ENCODE measurements at regions not wholly inside any gene's neighbourhood (a gene's known extent, or its start where the extent isn't known, plus 50 kb on each side); places are given as distances from the start of the nearest gene placed in this dataset.

GRCh38 chr6:95071464-95071863 is 505.9 kb upstream of the MANEA start:
- DNase-seq (ENCODE audit: low spot score in 2 of 2): no peak
- no peak for FAIRE-seq

- DNase-seq (ENCODE audit: low spot score in 2 of 2): no peak
- no peak for FAIRE-seq
Measured at GRCh38 chr6:95078457-95078856, 498.9 kb upstream of the MANEA start.

- no peak for FAIRE-seq
- no peak for DNase-seq (ENCODE audit: low spot score in 2 of 2)
Measured at GRCh38 chr6:95081231-95081630, 496.1 kb upstream of the MANEA start.

- DNase-seq (ENCODE audit: low spot score in 2 of 2) (no peak), FAIRE-seq (no peak)
Measured at GRCh38 chr6:95081949-95082348, 495.4 kb upstream of the MANEA start.

- FAIRE-seq (no peak), DNase-seq (ENCODE audit: low spot score in 2 of 2) (no peak)
Measured at GRCh38 chr6:95083506-95083905, 493.8 kb upstream of the MANEA start.

- FAIRE-seq (no peak), DNase-seq (ENCODE audit: low spot score in 2 of 2) (no peak)
Measured at GRCh38 chr6:95084867-95085266, 492.5 kb upstream of the MANEA start.

GRCh38 chr6:95087394-95088097 is 489.8 kb upstream of the MANEA start:
- FAIRE-seq (no peak), DNase-seq (ENCODE audit: low spot score in 2 of 2) (peak in 1 of 2 donors; percentile 10)

- no peak for FAIRE-seq
Measured at GRCh38 chr6:95091823-95092436, 485.4 kb upstream of the MANEA start.

GRCh38 chr6:95093154-95093553 is 484.2 kb upstream of the MANEA start:
- DNase-seq (ENCODE audit: low spot score in 2 of 2): no peak
- no peak for FAIRE-seq

More at GRCh38 chr6:95091823-95092436, 485.4 kb upstream of the MANEA start:
- DNase-seq (ENCODE audit: low spot score in 2 of 2): no peak

GRCh38 chr6:95094751-95095663 is 482.3 kb upstream of the MANEA start:
- no peak for DNase-seq (ENCODE audit: low spot score in 2 of 2)
- no peak for FAIRE-seq

- no peak for FAIRE-seq
Measured at GRCh38 chr6:95095855-95096254, 481.5 kb upstream of the MANEA start.

GRCh38 chr6:95099410-95099809 is 477.9 kb upstream of the MANEA start:
- no peak for FAIRE-seq
- no peak for DNase-seq (ENCODE audit: low spot score in 2 of 2)

More at GRCh38 chr6:95095855-95096254, 481.5 kb upstream of the MANEA start:
- DNase-seq (ENCODE audit: low spot score in 2 of 2): no peak

GRCh38 chr6:95109212-95109611 is 468.1 kb upstream of the MANEA start:
- no peak for FAIRE-seq
- DNase-seq (ENCODE audit: low spot score in 2 of 2): no peak

GRCh38 chr6:95110767-95111166 is 466.6 kb upstream of the MANEA start:
- DNase-seq (ENCODE audit: low spot score in 2 of 2) (no peak), FAIRE-seq (no peak)

GRCh38 chr6:95117236-95117635 is 460.1 kb upstream of the MANEA start:
- DNase-seq (ENCODE audit: low spot score in 2 of 2): no peak
- FAIRE-seq: no peak

- no peak for FAIRE-seq
Measured at GRCh38 chr6:95119927-95120326, 457.4 kb upstream of the MANEA start.

GRCh38 chr6:95120984-95121383 is 456.4 kb upstream of the MANEA start:
- FAIRE-seq (no peak), DNase-seq (ENCODE audit: low spot score in 2 of 2) (no peak)

More at GRCh38 chr6:95119927-95120326, 457.4 kb upstream of the MANEA start:
- DNase-seq (ENCODE audit: low spot score in 2 of 2): no peak

- FAIRE-seq: no peak
- no peak for DNase-seq (ENCODE audit: low spot score in 2 of 2)
Measured at GRCh38 chr6:95127261-95127660, 450.1 kb upstream of the MANEA start.

- FAIRE-seq (no peak), DNase-seq (ENCODE audit: low spot score in 2 of 2) (no peak)
Measured at GRCh38 chr6:95128439-95128838, 448.9 kb upstream of the MANEA start.

GRCh38 chr6:95128947-95129346 is 448.4 kb upstream of the MANEA start:
- DNase-seq (ENCODE audit: low spot score in 2 of 2): no peak
- no peak for FAIRE-seq

GRCh38 chr6:95133578-95133977 is 443.8 kb upstream of the MANEA start:
- DNase-seq (ENCODE audit: low spot score in 2 of 2): no peak
- no peak for FAIRE-seq

Data from frontal cortex (tissue), 3 donors.